Adrenal gland (tissue), 9 donors: ENCODE measurements at regions not wholly inside any gene's neighbourhood (a gene's known extent, or its start where the extent isn't known, plus 50 kb on each side); places are given as distances from the start of the nearest gene placed in this dataset.

Experiments used
- DNase-seq, 7 donors: peaks; one replicate each; pipeline ENCODE4 v3.0.0-alpha.2; 2019 to 2020
- H3K27ac ChIP-seq, 5 donors: fragments of 200-600 bp; sonication (generic) in 4 of 5; 1 replicate in 3 of 5; 2 replicates in 2 of 5; pipeline versions ENCODE4 v1.5.1 to v1.8.0; 2016 to 2020; ENCODE audit warnings: mild to moderate bottlenecking in 1 of 5
- H3K27me3 ChIP-seq: fragments of 200-600 bp; 2 replicates; pipeline ENCODE4 v1.8.0; 2021
- H3K36me3 ChIP-seq, 2 donors: fragments of 200-600 bp; replicated peaks in 1 of 2; 1 replicate in 1 of 2; 2 replicates in 1 of 2; pipeline versions ENCODE4 v1.5.1 to v1.8.0; 2018 to 2022
- H3K4me1 ChIP-seq, 2 donors: fragments of 200-600 bp; replicated peaks in 1 of 2; 1 replicate in 1 of 2; 2 replicates in 1 of 2; pipeline versions ENCODE4 v1.5.1 to v1.8.0; 2018 to 2021
- H3K4me3 ChIP-seq, 4 donors: fragments of 200-600 bp; sonication (generic) in 3 of 4; one replicate each; pipeline ENCODE4 v1.5.1; 2016 to 2018
- H3K9me3 ChIP-seq, 3 donors: fragments of 200-600 bp; sonication (generic) in 1 of 3; replicated peaks in 1 of 3; 1 replicate in 2 of 3; 2 replicates in 1 of 3; pipeline versions ENCODE4 v1.5.1 to v1.8.0; 2016 to 2021
- POLR2A ChIP-seq, 2 donors: fragments of 450-650 bp; IDR thresholded peaks; one replicate each; pipeline ENCODE4 v1.6.1; 2017; ENCODE audit warnings: antibody characterized with exemption in 2 of 2, mild to moderate bottlenecking in 2 of 2, moderate library complexity in 1 of 2
- WGBS, 4 donors: extraction: QIAGEN DNeasy Blood & Tissue Kit in 2 of 4; methylation state at CpG; one replicate each; pipeline versions ENCODE4 v1.1.5 to v1.1.7; 2013 to 2017; 5-methylcytosine and 5-hydroxymethylcytosine counted together
- intact Hi-C, 2 donors: fragments of 100-400 bp; cut with DNase I; formaldehyde crosslinking; loops; one replicate each; pipeline versions ENCODE4 v1.14.1 to v1.15.0; 2022 to 2023
- TF ChIP-seq, protein P1 (sequence below), 6 experiments: fragments of 450-650 bp in 4 of 6; fragments of 200-600 bp in 2 of 6; sonication (generic) in 1 of 6; IDR thresholded peaks; 1 replicate in 5 of 6; 2 replicates in 1 of 6; pipeline versions ENCODE4 v1.5.1 to v1.8.0; 2016 to 2021; ENCODE audit warnings: antibody characterized with exemption in 6 of 6, mild to moderate bottlenecking in 2 of 6, moderate library complexity in 1 of 6
- donor health status: healthy with polysubstance abuse.
- donor health status: Bipolar disorder and iron deficiency.
- donor health status: DM: yes; HTN: yes; CAD: no.
- donor health status: DM: no; HTN: no; CAD: no.
- donor health status: DM: no; HTN: no; CAD: no.

DNA sequence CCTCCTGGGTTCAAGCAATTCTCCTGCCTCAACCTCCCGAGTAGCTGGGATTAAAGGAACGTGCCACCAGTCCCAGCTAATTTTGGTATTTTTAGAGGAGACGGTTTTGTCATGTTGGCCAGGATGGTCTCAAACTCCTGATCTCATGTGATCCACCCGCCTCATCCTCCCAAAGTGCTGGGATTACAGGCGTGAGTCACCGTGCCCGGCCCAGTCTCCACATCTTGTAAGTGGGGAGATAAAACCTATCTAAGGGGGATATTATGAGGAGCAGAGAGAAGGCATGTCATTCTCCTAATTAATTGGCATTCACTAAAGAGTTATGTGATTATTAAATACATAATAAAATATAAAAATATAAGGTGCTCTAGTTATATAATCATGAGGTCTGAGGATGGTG is 94.1 kb upstream of the BOD1 start:
- 94 to 99% (median 97%) methylated on average over 7 of the region's 7 CpGs for WGBS, 4 donors
- Histone ChIP-seq H3K4me3 (no peak overlapping the region), H3K27ac (no peak overlapping the region), H3K9me3 (no peaks in the 10 kb centered on the region), H3K27me3 (no peaks in the 10 kb centered on the region), H3K36me3 (no peaks in the 10 kb centered on the region), H3K4me1 (peaks cover 13 to 23% of the 10 kb centered on the region in 2 donors)
- DNase-seq: no peak
- TF ChIP-seq POLR2A (IDR thresholded peaks at IDR 0.05): no peak
- TF ChIP-seq, protein P1, sequence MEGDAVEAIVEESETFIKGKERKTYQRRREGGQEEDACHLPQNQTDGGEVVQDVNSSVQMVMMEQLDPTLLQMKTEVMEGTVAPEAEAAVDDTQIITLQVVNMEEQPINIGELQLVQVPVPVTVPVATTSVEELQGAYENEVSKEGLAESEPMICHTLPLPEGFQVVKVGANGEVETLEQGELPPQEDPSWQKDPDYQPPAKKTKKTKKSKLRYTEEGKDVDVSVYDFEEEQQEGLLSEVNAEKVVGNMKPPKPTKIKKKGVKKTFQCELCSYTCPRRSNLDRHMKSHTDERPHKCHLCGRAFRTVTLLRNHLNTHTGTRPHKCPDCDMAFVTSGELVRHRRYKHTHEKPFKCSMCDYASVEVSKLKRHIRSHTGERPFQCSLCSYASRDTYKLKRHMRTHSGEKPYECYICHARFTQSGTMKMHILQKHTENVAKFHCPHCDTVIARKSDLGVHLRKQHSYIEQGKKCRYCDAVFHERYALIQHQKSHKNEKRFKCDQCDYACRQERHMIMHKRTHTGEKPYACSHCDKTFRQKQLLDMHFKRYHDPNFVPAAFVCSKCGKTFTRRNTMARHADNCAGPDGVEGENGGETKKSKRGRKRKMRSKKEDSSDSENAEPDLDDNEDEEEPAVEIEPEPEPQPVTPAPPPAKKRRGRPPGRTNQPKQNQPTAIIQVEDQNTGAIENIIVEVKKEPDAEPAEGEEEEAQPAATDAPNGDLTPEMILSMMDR (IDR thresholded peaks at IDR 0.05): no peak
- intact Hi-C loops: no loop called here

DNA sequence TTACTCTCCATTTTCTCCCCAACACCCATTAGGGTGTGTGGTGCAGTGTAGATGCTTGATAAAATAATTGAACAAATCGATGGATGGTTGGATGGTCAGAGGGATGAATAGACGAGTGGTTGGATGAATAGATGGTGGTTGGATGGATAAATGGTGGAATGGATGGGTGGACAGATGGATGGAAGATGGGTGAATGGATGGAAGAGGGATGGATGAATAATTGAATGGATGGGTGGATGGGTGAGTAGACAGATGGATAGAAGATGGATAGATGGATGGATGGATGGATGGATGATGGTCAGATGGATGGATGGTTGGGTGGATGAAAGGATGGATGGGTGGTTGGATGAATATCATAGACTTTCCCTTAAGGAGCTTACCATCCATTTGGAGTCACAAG is 95.0 kb upstream of the BOD1 start:
- intact Hi-C loops: no loop called here
- no peak for TF ChIP-seq POLR2A (IDR thresholded peaks at IDR 0.05)
- TF ChIP-seq, protein P1 (IDR thresholded peaks at IDR 0.05): no peak
- WGBS, 4 donors: 94 to 99% (median 96%) methylated on average over 2 of the region's 2 CpGs
- Histone ChIP-seq H3K9me3 (no peaks in the 10 kb centered on the region), H3K27me3 (no peaks in the 10 kb centered on the region), H3K27ac (no peak overlapping the region), H3K4me3 (no peak overlapping the region), H3K4me1 (peaks cover 13 to 23% of the 10 kb centered on the region in 2 donors), H3K36me3 (no peaks in the 10 kb centered on the region)
- DNase-seq: no peak

- intact Hi-C loops: no loop called here
- H3K27me3 ChIP-seq: no peaks in the 10 kb centered on the region
- no peaks in the 10 kb centered on the region for H3K9me3 ChIP-seq
- H3K4me1 ChIP-seq: peaks cover 13% of the 10 kb centered on the region in 2 donors
- no peaks in the 10 kb centered on the region for H3K36me3 ChIP-seq
- TF ChIP-seq, protein P1 (IDR thresholded peaks at IDR 0.05): no peak
- no peak for TF ChIP-seq POLR2A (IDR thresholded peaks at IDR 0.05)
- H3K27ac ChIP-seq: peak overlapping the region in 1 of 5 donors; percentile 26
- WGBS, 4 donors: 90 to 94% (median 91%) methylated on average over 10 of the region's 10 CpGs
- peak in 1 of 7 donors; percentile 3 for DNase-seq
- no peak overlapping the region for H3K4me3 ChIP-seq
These were observed 96.2 kb upstream of the BOD1 start for GRCh38 chr5:173712609-173713175.

DNA sequence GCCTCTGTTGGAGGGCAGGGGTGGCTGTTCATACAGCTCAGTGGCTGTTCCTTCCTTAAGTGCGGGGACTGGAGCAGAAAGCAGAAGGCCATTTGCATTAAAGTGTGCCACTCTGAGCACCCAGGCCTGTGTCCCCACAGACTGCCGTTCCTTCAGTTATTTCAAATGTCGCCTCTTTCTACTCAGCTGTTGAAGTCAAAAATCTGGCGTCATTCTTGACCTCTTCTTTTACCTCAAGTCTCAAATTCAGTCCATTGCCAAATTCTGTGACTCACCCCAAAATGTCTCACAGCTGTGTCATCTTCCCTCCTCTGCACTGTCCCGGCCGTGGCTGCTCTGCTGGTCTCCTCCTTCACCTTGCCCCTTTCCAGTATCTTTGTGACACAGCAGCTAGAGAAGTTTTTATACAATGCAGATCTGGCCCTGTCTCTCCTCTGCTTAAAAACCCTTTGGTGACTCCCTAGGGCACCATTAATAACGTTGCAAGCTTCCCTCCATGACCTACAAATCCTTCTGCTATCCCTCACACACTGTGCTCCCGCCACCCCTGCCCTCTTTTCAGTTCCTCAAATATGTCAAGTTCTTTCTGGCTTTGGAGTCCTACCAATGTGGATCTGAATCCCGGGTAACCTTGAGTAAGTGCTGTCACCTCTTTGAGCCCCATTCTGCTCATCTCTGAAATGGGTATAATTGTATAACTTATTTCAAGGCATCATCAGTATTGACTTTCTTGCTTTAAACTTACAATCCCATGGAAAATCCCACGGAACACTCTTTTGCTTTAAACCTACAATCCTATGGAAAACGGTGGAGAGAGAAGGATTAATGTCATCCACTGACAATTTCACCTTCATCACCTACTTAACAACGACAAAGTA is 98.3 kb upstream of the BOD1 start:
- no peaks in the 10 kb centered on the region for H3K27me3 ChIP-seq
- peaks cover 13 to 14% of the 10 kb centered on the region in 2 donors for H3K4me1 ChIP-seq
- no peak overlapping the region for H3K4me3 ChIP-seq
- no peaks in the 10 kb centered on the region for H3K9me3 ChIP-seq
- H3K27ac ChIP-seq: peak overlapping the region; percentile 40 to 90 (median 77)
- TF ChIP-seq, protein P1 (IDR thresholded peaks at IDR 0.05): no peak
- peak in 1 of 2 donors; percentile 45 for TF ChIP-seq POLR2A (IDR thresholded peaks at IDR 0.05)
- intact Hi-C loops: no loop called here
- DNase-seq: peak; percentile 79 to 94 (median 86)
- WGBS, 4 donors: 40 to 44% (median 42%) methylated on average over 12 of the region's 12 CpGs
- no peaks in the 10 kb centered on the region for H3K36me3 ChIP-seq
